ENCODE measurements at regions not wholly inside any gene's neighbourhood (a gene's known extent, or its start where the extent isn't known, plus 50 kb on each side); places are given as distances from the start of the nearest gene placed in this dataset.

GRCh38 chr2:17227856-17228255 lies 290.4 kb downstream of the RAD51AP2 start (continued):
- TF ChIP-seq ZNF280D (tag by site-specific recombination; IDR thresholded peaks at IDR 0.05) = no peak

- Histone ChIP-seq H3K36me3 (ENCODE audit: control insufficient read depth in 2 of 2, insufficient read depth in 1 of 2, low read length in 2 of 2) (no peaks in the 10 kb centered on the region), H3K4me3 (ENCODE audit: low read depth, low read length) (no peak overlapping the region), H3K27ac (ENCODE audit: extremely low read depth, low read depth, low read length) (no peak overlapping the region), H3K4me1 (ENCODE audit: control insufficient read depth, insufficient read depth, low read length) (no peaks in the 10 kb centered on the region), H3K9me3 (ENCODE audit: control insufficient read depth, insufficient read depth, low read depth, low read length) (no peaks in the 10 kb centered on the region)
- ChIA-PET POLR2A (no interaction called here), CTCF (interaction anchor here (0.7 kb wide), 1 partner anchor 84 kb away, joined by 3 read pairs; no protein-coding TSS in a partner anchor)
- TF ChIP-seq CTCF (tag by site-specific recombination; IDR thresholded peaks at IDR 0.05) (no peak), ZNF248 (tag by site-specific recombination; IDR thresholded peaks at IDR 0.05) (no peak), ZNF23 (tag by site-specific recombination; IDR thresholded peaks at IDR 0.05; ENCODE audit: borderline replicate concordance) (no peak), ZNF311 (tag by site-specific recombination; IDR thresholded peaks at IDR 0.05; ENCODE audit: borderline replicate concordance) (no peak), ZNF785 (tag by site-specific recombination; IDR thresholded peaks at IDR 0.05) (no peak), ZNF791 (tag by site-specific recombination; IDR thresholded peaks at IDR 0.05) (no peak), ZNF350 (tag by site-specific recombination; IDR thresholded peaks at IDR 0.05) (no peak)
Observed at GRCh38 chr2:17226941-17227490, 291.2 kb downstream of the RAD51AP2 start.

- ChIA-PET POLR2A (no interaction called here), CTCF (no interaction called here)
- no peak overlapping the region for H3K4me3 ChIP-seq (ENCODE audit: low read depth, low read length)
- no peaks in the 10 kb centered on the region for H3K9me3 ChIP-seq (ENCODE audit: control insufficient read depth, insufficient read depth, low read depth, low read length)
- H3K36me3 ChIP-seq (ENCODE audit: control insufficient read depth in 2 of 2, insufficient read depth in 1 of 2, low read length in 2 of 2) = no peaks in the 10 kb centered on the region
- no peak overlapping the region for H3K27ac ChIP-seq (ENCODE audit: extremely low read depth, low read depth, low read length)
- no peaks in the 10 kb centered on the region for H3K4me1 ChIP-seq (ENCODE audit: control insufficient read depth, insufficient read depth, low read length)
- TF ChIP-seq ZNF202 (tag by site-specific recombination; IDR thresholded peaks at IDR 0.05; ENCODE audit: borderline replicate concordance) (no peak), ZNF670 (tag by site-specific recombination; IDR thresholded peaks at IDR 0.05; ENCODE audit: low read depth) (no peak), ZBTB20 (tag by site-specific recombination; IDR thresholded peaks at IDR 0.05) (no peak), ZNF777 (tag by site-specific recombination; IDR thresholded peaks at IDR 0.05; ENCODE audit: borderline replicate concordance) (no peak), YY1 (tag by site-specific recombination; IDR thresholded peaks at IDR 0.05) (no peak), KLF1 (tag by site-specific recombination; IDR thresholded peaks at IDR 0.05) (no peak), ZNF280C (tag by site-specific recombination; IDR thresholded peaks at IDR 0.05) (no peak), ZNF214 (tag by site-specific recombination; IDR thresholded peaks at IDR 0.05; ENCODE audit: borderline replicate concordance) (no peak)
Observed at GRCh38 chr2:17223211-17223610, 295.0 kb downstream of the RAD51AP2 start.
